ENCODE measurements at regions not wholly inside any gene's neighbourhood (a gene's known extent, or its start where the extent isn't known, plus 50 kb on each side); places are given as distances from the start of the nearest gene placed in this dataset.

- TF ChIP-seq, protein P1, sequence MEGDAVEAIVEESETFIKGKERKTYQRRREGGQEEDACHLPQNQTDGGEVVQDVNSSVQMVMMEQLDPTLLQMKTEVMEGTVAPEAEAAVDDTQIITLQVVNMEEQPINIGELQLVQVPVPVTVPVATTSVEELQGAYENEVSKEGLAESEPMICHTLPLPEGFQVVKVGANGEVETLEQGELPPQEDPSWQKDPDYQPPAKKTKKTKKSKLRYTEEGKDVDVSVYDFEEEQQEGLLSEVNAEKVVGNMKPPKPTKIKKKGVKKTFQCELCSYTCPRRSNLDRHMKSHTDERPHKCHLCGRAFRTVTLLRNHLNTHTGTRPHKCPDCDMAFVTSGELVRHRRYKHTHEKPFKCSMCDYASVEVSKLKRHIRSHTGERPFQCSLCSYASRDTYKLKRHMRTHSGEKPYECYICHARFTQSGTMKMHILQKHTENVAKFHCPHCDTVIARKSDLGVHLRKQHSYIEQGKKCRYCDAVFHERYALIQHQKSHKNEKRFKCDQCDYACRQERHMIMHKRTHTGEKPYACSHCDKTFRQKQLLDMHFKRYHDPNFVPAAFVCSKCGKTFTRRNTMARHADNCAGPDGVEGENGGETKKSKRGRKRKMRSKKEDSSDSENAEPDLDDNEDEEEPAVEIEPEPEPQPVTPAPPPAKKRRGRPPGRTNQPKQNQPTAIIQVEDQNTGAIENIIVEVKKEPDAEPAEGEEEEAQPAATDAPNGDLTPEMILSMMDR (IDR thresholded peaks at IDR 0.05 in 4 of 5, conservative IDR thresholded peaks at IDR 0.05 in 1 of 5), result no peak
- TF ChIP-seq POLR2A (IDR thresholded peaks at IDR 0.05), result no peak
These were observed 340.2 kb upstream of the DMAC1 start for GRCh38 chr9:8139756-8140155.

All from gastrocnemius medialis (tissue), 4 donors.